Activated naive CD4-positive, alpha-beta T cell treated with Interleukin-2 at 50 U/mL for 16 hours (primary cell): ENCODE measurements at regions not wholly inside any gene's neighbourhood (a gene's known extent, or its start where the extent isn't known, plus 50 kb on each side); places are given as distances from the start of the nearest gene placed in this dataset.

Experiments
- DNase-seq: peaks from one replicate; pipeline ENCODE4 v3.0.0-alpha.2; 2020

GRCh38 chr4:62204136-62204535 is 1004.0 kb downstream of the ADGRL3 start:
- no peak for DNase-seq

GRCh38 chr4:62199291-62199810 is 999.2 kb downstream of the ADGRL3 start:
- DNase-seq, result no peak

GRCh38 chr4:62196338-62196737 is 996.2 kb downstream of the ADGRL3 start:
- no peak for DNase-seq

GRCh38 chr4:62194342-62194741 is 994.2 kb downstream of the ADGRL3 start:
- no peak for DNase-seq

GRCh38 chr4:62193761-62194160 is 993.6 kb downstream of the ADGRL3 start:
- DNase-seq, result no peak

- DNase-seq, result no peak
Observed at GRCh38 chr4:62191451-62192240, 991.5 kb downstream of the ADGRL3 start.

- DNase-seq, result no peak
Observed at GRCh38 chr4:62170235-62170634, 970.1 kb downstream of the ADGRL3 start.

- DNase-seq, result no peak
Observed at GRCh38 chr4:62168681-62169080, 968.6 kb downstream of the ADGRL3 start.

GRCh38 chr4:62162606-62163005 is 962.5 kb downstream of the ADGRL3 start:
- no peak for DNase-seq

- DNase-seq, result no peak
Observed at GRCh38 chr4:62161446-62161845, 961.3 kb downstream of the ADGRL3 start.

GRCh38 chr4:62159876-62160275 is 959.8 kb downstream of the ADGRL3 start:
- DNase-seq, result no peak

GRCh38 chr4:62159306-62159705 is 959.2 kb downstream of the ADGRL3 start:
- no peak for DNase-seq

- no peak for DNase-seq
Observed at GRCh38 chr4:62156205-62156604, 956.1 kb downstream of the ADGRL3 start.

- DNase-seq, result no peak
Observed at GRCh38 chr4:62145276-62145675, 945.1 kb downstream of the ADGRL3 start.

GRCh38 chr4:62144431-62144830 is 944.3 kb downstream of the ADGRL3 start:
- DNase-seq, result no peak

GRCh38 chr4:62135565-62136156 is 935.5 kb downstream of the ADGRL3 start:
- DNase-seq, result no peak

- no peak for DNase-seq
Observed at GRCh38 chr4:62133977-62134376, 933.9 kb downstream of the ADGRL3 start.

- DNase-seq, result no peak
Observed at GRCh38 chr4:62133101-62133897, 933.2 kb downstream of the ADGRL3 start.

GRCh38 chr4:62131049-62131448 is 930.9 kb downstream of the ADGRL3 start:
- DNase-seq, result no peak

GRCh38 chr4:62130637-62131036 is 930.5 kb downstream of the ADGRL3 start:
- DNase-seq, result no peak

GRCh38 chr4:62130230-62130629 is 930.1 kb downstream of the ADGRL3 start:
- no peak for DNase-seq
